ENCODE measurements at regions not wholly inside any gene's neighbourhood (a gene's known extent, or its start where the extent isn't known, plus 50 kb on each side); places are given as distances from the start of the nearest gene placed in this dataset.

DNA sequence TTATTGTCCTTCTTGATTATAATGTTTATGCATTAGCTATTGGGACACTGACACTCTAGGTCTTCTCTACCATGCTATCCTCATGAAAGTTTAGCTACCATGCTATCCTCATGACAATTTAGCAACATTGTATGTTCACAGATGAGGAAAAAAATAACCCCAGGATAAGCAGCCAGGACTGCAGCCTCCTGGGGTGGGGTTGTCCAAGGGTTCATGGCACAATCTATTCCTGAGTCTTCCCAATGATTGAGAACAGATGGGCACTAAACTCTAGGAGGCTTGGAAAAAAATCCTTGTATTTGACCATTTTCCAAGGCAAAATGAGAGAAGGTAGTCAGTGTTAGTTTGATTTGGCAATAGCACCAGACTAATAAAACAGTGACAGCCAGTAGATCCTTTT is 619.8 kb upstream of the LCORL start:
- TF ChIP-seq CTCF (IDR thresholded peaks at IDR 0.05), result no peak
- no peak for TF ChIP-seq POLR2A (IDR thresholded peaks at IDR 0.05)
